Osteoblast (primary cell): ENCODE measurements at regions not wholly inside any gene's neighbourhood (a gene's known extent, or its start where the extent isn't known, plus 50 kb on each side); places are given as distances from the start of the nearest gene placed in this dataset.
A peak's percentile ranks its signal among the peaks of the same experiment; 100 is the strongest.

Experiments
- DNase-seq: peaks from one replicate; pipeline ENCODE4 v3.0.0; 2011; ENCODE audit warnings: low spot score, mixed read lengths; ENCODE audit not compliant: insufficient read length; ENCODE audit errors: missing footprints
- H2AFZ ChIP-seq: 2 replicates; pipeline ENCODE4 v1.6.0; 2011; ENCODE audit warnings: mild to moderate bottlenecking, low read length
- H3K27ac ChIP-seq: 2 replicates; pipeline ENCODE4 v1.5.1; 2011; ENCODE audit warnings: mild to moderate bottlenecking, low read depth, low read length, moderate library complexity
- H3K27me3 ChIP-seq: 2 replicates; pipeline ENCODE4 v1.6.0; 2012; ENCODE audit warnings: mild to moderate bottlenecking, control low read depth, inconsistent platforms, low read length, moderate library complexity; ENCODE audit not compliant: insufficient read depth
- H3K36me3 ChIP-seq: 2 replicates; pipeline ENCODE4 v1.5.1; 2011; ENCODE audit warnings: mild to moderate bottlenecking, low read length, control low read depth, moderate library complexity; ENCODE audit not compliant: insufficient read depth
- H3K4me1 ChIP-seq: 2 replicates; pipeline ENCODE4 v1.5.1; 2011; ENCODE audit warnings: mild to moderate bottlenecking, low read length, control low read depth, moderate library complexity; ENCODE audit not compliant: insufficient read depth
- H3K4me2 ChIP-seq: 2 replicates; pipeline ENCODE4 v1.6.0; 2011; ENCODE audit warnings: mild to moderate bottlenecking, low read length; ENCODE audit not compliant: insufficient read depth
- H3K4me3 ChIP-seq: fragments of 200-600 bp; sonication (generic); 3 replicates; pipeline ENCODE4 v1.5.1; 2012; ENCODE audit warnings: mild to moderate bottlenecking, low read length, inconsistent platforms; ENCODE audit not compliant: insufficient read depth
- H3K79me2 ChIP-seq: 2 replicates; pipeline ENCODE4 v1.6.0; 2012; ENCODE audit warnings: mild to moderate bottlenecking, low read length, control low read depth, inconsistent platforms; ENCODE audit not compliant: insufficient read depth
- H3K9me3 ChIP-seq: 2 replicates; pipeline ENCODE4 v1.5.1; 2011; ENCODE audit warnings: low read depth, low read length, control low read depth
- H4K20me1 ChIP-seq: 2 replicates; pipeline ENCODE4 v1.6.0; 2012; ENCODE audit warnings: mild to moderate bottlenecking, low read length, control low read depth; ENCODE audit not compliant: insufficient read depth
- TF ChIP-seq, protein P1 (sequence below): IDR thresholded peaks from 2 replicates; pipeline ENCODE4 v1.5.1; 2011; ENCODE audit warnings: mild to moderate bottlenecking, low read depth, low read length, moderate library complexity; ENCODE audit errors: extremely low read depth

DNA sequence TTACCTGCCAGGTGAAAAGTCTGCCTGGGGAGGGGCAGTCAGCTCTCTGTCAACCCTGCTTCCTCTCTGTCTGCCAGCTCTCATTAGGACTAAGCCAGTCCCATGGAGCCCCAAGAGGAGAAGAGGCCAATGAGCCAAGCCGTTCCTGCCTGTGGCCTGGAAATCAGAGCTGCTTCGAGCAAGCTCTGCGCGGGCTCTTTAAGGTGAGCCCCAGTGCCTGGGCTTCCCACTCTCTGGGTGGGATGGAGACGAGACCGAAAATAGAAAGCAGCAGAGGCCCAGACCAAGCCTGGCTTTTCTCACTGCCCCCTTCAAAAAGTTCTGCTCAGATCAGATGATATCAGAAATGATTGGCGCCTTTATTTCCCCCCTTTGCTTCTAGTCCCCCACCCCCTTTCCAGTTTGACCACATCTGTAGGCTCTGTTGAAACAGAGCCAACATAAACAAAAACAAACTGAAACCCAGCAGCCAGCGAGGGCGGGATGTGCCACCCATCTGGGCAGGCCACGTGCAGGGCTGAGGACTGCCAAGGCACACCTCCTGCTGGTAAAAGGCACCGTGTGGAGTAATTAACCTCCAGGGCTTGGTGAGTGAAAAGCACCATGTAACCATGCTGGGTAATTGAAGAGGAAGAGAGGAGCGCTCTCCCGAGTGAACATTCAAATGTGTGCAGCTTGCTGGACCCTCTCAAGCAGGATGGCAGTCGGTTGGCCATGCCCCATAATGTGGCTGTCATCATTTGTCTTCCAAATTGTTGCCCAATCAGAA, 471.0 kb upstream of the PROK2 start:
- H3K4me2 ChIP-seq = peak overlapping the region; percentile 5
- no peak overlapping the region for H3K27ac ChIP-seq
- peak overlapping the region; percentile 49 for H2AFZ ChIP-seq
- TF ChIP-seq, protein P1, sequence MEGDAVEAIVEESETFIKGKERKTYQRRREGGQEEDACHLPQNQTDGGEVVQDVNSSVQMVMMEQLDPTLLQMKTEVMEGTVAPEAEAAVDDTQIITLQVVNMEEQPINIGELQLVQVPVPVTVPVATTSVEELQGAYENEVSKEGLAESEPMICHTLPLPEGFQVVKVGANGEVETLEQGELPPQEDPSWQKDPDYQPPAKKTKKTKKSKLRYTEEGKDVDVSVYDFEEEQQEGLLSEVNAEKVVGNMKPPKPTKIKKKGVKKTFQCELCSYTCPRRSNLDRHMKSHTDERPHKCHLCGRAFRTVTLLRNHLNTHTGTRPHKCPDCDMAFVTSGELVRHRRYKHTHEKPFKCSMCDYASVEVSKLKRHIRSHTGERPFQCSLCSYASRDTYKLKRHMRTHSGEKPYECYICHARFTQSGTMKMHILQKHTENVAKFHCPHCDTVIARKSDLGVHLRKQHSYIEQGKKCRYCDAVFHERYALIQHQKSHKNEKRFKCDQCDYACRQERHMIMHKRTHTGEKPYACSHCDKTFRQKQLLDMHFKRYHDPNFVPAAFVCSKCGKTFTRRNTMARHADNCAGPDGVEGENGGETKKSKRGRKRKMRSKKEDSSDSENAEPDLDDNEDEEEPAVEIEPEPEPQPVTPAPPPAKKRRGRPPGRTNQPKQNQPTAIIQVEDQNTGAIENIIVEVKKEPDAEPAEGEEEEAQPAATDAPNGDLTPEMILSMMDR = no peak
- H3K4me1 ChIP-seq = peaks cover 6% of the 10 kb centered on the region
- no peaks in the 10 kb centered on the region for H3K9me3 ChIP-seq
- H3K27me3 ChIP-seq = peaks cover 25% of the 10 kb centered on the region
- no peaks in the 10 kb centered on the region for H4K20me1 ChIP-seq
- H3K79me2 ChIP-seq = no peaks in the 10 kb centered on the region
- no peaks in the 10 kb centered on the region for H3K36me3 ChIP-seq
- DNase-seq = no peak
- H3K4me3 ChIP-seq = no peak overlapping the region

DNA sequence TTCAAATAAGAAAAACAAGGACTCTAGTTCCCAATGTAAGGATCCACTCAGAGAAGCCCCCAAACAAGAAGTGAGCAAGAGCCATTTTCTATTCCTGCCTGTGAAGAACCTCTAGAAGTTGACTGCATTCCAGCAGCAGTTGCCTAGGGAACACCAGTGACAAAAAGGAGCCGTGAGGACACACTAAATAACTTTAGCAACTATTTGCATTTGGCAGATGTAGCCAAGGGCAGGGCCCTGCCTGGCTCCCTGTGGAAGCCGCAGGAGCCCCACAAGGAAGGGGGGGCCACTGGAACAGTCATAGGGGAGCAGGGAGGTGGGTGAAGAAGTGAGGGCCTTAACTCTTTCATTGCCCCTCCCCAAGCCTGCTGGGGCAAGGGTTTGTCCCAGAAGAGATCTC, 470.2 kb upstream of the PROK2 start:
- Histone ChIP-seq H3K27ac (no peak overlapping the region), H3K4me1 (peaks cover 6% of the 10 kb centered on the region), H3K4me2 (no peak overlapping the region), H3K36me3 (no peaks in the 10 kb centered on the region), H4K20me1 (no peaks in the 10 kb centered on the region), H3K9me3 (no peaks in the 10 kb centered on the region), H3K79me2 (no peaks in the 10 kb centered on the region), H3K27me3 (peaks cover 30% of the 10 kb centered on the region), H3K4me3 (no peak overlapping the region), H2AFZ (no peak overlapping the region)
- TF ChIP-seq, protein P1 = no peak
- DNase-seq = no peak

DNA sequence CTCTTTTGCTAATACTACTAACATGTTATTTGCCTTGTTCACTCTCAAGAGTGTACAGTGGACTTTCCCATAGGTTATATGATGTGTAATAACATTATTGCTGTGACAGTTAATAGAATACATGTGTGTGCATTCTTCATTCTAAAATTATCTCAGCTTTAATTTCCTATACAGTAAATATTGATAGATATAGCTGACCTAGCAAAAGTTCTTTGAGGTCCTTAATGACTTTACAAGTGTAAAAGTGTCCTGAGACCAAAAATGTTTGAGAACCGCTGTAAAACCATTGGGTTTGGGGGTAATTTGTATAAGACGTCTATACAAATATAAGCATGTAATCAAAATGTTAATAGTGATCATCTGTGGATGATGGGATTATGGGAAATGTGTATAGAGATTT, 469.5 kb upstream of the PROK2 start:
- H3K36me3 ChIP-seq = no peaks in the 10 kb centered on the region

DNA sequence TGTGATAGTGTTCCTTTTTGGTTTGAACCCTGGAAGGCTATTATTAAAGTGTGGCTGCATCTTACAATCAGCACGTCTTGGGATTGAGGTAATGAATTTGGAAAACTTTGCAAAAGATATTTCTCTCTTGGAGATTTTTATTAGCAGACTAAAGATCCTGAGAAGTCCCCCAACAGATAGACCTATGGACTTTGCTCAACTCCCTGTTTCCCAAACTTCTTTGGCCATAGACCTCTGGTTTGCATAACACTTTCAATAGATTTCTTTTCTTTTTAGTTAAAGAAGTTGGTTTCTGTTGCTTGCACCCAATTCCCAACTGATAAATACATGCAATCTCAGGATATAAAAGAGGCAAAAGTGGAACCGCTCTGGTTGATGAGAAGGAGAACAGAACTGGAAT, 465.8 kb upstream of the PROK2 start:
- peaks cover 46% of the 10 kb centered on the region for H3K27me3 ChIP-seq
- TF ChIP-seq, protein P1 = no peak
- H3K36me3 ChIP-seq = no peaks in the 10 kb centered on the region
- no peaks in the 10 kb centered on the region for H3K79me2 ChIP-seq
- no peaks in the 10 kb centered on the region for H3K9me3 ChIP-seq
- peaks cover under 1% of the 10 kb centered on the region for H3K4me1 ChIP-seq
- no peak overlapping the region for H3K27ac ChIP-seq
- H3K4me2 ChIP-seq = no peak overlapping the region
- DNase-seq = no peak
- no peak overlapping the region for H2AFZ ChIP-seq
- H4K20me1 ChIP-seq = no peaks in the 10 kb centered on the region
- H3K4me3 ChIP-seq = no peak overlapping the region

More for the DNA sequence above, 469.5 kb upstream of the PROK2 start:
- Histone ChIP-seq H3K27me3 (peaks cover 34% of the 10 kb centered on the region), H3K4me2 (no peak overlapping the region), H3K4me3 (no peak overlapping the region), H2AFZ (no peak overlapping the region), H3K27ac (no peak overlapping the region), H3K9me3 (no peaks in the 10 kb centered on the region), H3K4me1 (peaks cover 6% of the 10 kb centered on the region), H4K20me1 (no peaks in the 10 kb centered on the region), H3K79me2 (no peaks in the 10 kb centered on the region)
- no peak for DNase-seq
- TF ChIP-seq, protein P1 = no peak
